ENCODE measurements at regions not wholly inside any gene's neighbourhood (a gene's known extent, or its start where the extent isn't known, plus 50 kb on each side); places are given as distances from the start of the nearest gene placed in this dataset.

GRCh38 chr3:158991146-158991705, 189.4 kb downstream of the MFSD1 start:
- Histone ChIP-seq H3K27me3 (ENCODE audit: control insufficient read depth, insufficient read depth, low read length) (no peaks in the 10 kb centered on the region), H3K4me3 (ENCODE audit: low read depth, low read length) (no peak overlapping the region), H3K36me3 (ENCODE audit: control insufficient read depth, insufficient read depth, low read length) (no peaks in the 10 kb centered on the region)
- TF ChIP-seq CTCF (IDR thresholded peaks at IDR 0.05; ENCODE audit: insufficient read depth, low read length, poor library complexity, severe bottlenecking): no peak
- DNase-seq (ENCODE audit: low read depth): no peak

- no peak for TF ChIP-seq CTCF (IDR thresholded peaks at IDR 0.05; ENCODE audit: insufficient read depth, low read length, poor library complexity, severe bottlenecking)
Measured at GRCh38 chr3:158992463-158992862, 190.6 kb downstream of the MFSD1 start.

GRCh38 chr3:158994386-158994785, 192.5 kb downstream of the MFSD1 start:
- no peaks in the 10 kb centered on the region for H3K36me3 ChIP-seq (ENCODE audit: control insufficient read depth, insufficient read depth, low read length)
- TF ChIP-seq CTCF (IDR thresholded peaks at IDR 0.05; ENCODE audit: insufficient read depth, low read length, poor library complexity, severe bottlenecking): no peak
- no peak overlapping the region for H3K4me3 ChIP-seq (ENCODE audit: low read depth, low read length)
- H3K27me3 ChIP-seq (ENCODE audit: control insufficient read depth, insufficient read depth, low read length): no peaks in the 10 kb centered on the region
- no peak for DNase-seq (ENCODE audit: low read depth)

More at GRCh38 chr3:158992463-158992862, 190.6 kb downstream of the MFSD1 start:
- Histone ChIP-seq H3K4me3 (ENCODE audit: low read depth, low read length) (no peak overlapping the region), H3K36me3 (ENCODE audit: control insufficient read depth, insufficient read depth, low read length) (no peaks in the 10 kb centered on the region), H3K27me3 (ENCODE audit: control insufficient read depth, insufficient read depth, low read length) (no peaks in the 10 kb centered on the region)
- DNase-seq (ENCODE audit: low read depth): no peak

GRCh38 chr3:159001711-159002110, 199.9 kb downstream of the MFSD1 start:
- no peak for TF ChIP-seq CTCF (IDR thresholded peaks at IDR 0.05; ENCODE audit: insufficient read depth, low read length, poor library complexity, severe bottlenecking)

GRCh38 chr3:159005137-159005536, 203.3 kb downstream of the MFSD1 start:
- Histone ChIP-seq H3K36me3 (ENCODE audit: control insufficient read depth, insufficient read depth, low read length) (no peaks in the 10 kb centered on the region), H3K27me3 (ENCODE audit: control insufficient read depth, insufficient read depth, low read length) (no peaks in the 10 kb centered on the region), H3K4me3 (ENCODE audit: low read depth, low read length) (no peak overlapping the region)
- no peak for DNase-seq (ENCODE audit: low read depth)
- no peak for TF ChIP-seq CTCF (IDR thresholded peaks at IDR 0.05; ENCODE audit: insufficient read depth, low read length, poor library complexity, severe bottlenecking)

More at GRCh38 chr3:159001711-159002110, 199.9 kb downstream of the MFSD1 start:
- H3K36me3 ChIP-seq (ENCODE audit: control insufficient read depth, insufficient read depth, low read length): no peaks in the 10 kb centered on the region
- H3K27me3 ChIP-seq (ENCODE audit: control insufficient read depth, insufficient read depth, low read length): no peaks in the 10 kb centered on the region
- no peak for DNase-seq (ENCODE audit: low read depth)
- H3K4me3 ChIP-seq (ENCODE audit: low read depth, low read length): no peak overlapping the region

- Histone ChIP-seq H3K4me3 (ENCODE audit: low read depth, low read length) (no peak overlapping the region), H3K27me3 (ENCODE audit: control insufficient read depth, insufficient read depth, low read length) (no peaks in the 10 kb centered on the region), H3K36me3 (ENCODE audit: control insufficient read depth, insufficient read depth, low read length) (no peaks in the 10 kb centered on the region)
- no peak for TF ChIP-seq CTCF (IDR thresholded peaks at IDR 0.05; ENCODE audit: insufficient read depth, low read length, poor library complexity, severe bottlenecking)
- no peak for DNase-seq (ENCODE audit: low read depth)
Measured at GRCh38 chr3:159007331-159007730, 205.5 kb downstream of the MFSD1 start.
